SKM-1 treated with dmso at 0.1 percent for 144 hours (cell line): ENCODE measurements at regions not wholly inside any gene's neighbourhood (a gene's known extent, or its start where the extent isn't known, plus 50 kb on each side); places are given as distances from the start of the nearest gene placed in this dataset.

Experiments used
- DNase-seq: peaks from one replicate; lab custom pipeline; 2025; ENCODE audit not compliant: unreplicated experiment; lab: John Stamatoyannopoulos, UW

GRCh38 chr17:27390540-27390939 lies 65.7 kb upstream of the KSR1 start:
- DNase-seq, result no peak

- DNase-seq, result no peak
Observed at GRCh38 chr17:27391427-27391826, 64.8 kb upstream of the KSR1 start.

GRCh38 chr17:27396045-27396444 lies 60.2 kb upstream of the KSR1 start:
- no peak for DNase-seq

DNA sequence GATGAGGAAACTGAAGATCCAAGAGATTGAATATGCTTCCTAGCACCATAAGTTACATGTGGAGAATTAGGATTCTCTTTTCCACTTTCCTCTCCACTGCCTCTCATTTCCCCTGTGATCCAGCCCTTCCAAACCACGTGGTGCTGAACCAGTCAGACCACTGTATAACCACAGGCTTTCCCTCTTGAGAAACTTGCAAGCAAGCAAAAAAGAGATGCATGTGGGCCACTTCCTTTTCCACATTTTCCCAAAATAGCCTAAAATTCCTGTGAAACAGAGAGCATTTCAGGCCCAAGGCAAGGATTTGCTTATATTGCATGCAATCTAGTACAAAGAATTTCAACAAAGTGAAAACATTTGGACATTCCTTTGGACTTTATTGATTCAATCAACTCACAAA lies 59.3 kb upstream of the KSR1 start:
- no peak for DNase-seq

DNA sequence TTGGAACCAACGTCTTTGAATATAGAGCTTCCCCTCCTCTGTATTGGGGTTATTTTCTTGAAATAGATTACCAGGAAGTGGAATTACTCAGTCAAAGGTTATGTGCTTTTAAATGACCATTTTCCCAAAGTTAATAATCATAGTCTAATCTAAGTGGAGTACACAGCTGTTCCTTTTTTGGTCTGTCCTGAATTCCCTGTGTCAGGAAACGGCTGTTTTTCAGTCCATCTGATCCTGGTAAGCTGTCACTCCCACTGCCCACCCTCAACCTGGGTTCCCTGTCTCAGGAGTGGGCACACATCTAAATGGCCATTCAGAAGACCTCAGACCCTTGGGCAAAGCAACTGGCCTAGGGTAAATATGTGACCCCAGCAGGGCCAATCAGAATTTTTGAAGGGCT lies 57.6 kb upstream of the KSR1 start:
- no peak for DNase-seq

DNA sequence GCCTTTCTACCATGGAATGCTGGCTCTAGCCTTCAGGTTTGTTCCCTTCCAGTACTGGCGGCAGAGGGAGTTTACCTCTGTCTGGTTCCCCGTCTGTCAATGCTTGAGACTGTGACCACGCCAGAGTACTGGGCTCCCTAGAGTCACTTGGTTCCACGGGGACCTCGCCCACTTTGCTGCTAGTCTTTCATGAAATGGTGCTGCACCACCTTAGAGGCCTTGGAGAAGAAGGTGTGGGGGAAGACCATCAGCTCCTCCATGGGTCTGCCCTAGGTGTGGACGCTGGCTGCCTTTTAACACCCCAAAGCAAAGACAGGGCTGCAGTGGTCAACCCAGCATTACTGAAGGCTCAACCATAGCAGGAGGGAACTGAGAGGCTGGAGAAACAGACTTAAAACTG lies 55.3 kb upstream of the KSR1 start:
- DNase-seq, result no peak

DNA sequence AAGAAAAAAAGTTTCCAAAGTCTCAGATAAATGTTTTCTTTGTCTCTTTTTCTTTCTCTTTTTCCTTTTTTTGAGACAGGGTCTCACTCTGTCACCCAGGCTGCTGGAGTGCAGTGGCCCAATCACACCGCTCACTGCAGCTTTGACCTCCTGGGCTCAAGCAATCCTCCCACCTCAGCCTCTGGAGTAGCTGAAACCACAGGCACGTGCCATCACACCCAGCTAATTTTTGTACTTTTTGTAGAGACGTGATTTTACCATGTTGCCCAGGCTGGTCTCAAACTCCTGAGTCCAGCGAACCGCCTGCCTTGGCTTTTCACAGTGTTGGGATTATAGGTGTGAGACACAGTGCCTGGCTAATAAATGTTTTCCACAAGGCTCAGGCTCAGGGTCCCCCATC lies 53.3 kb upstream of the KSR1 start:
- DNase-seq, result no peak

GRCh38 chr17:27403480-27404005 lies 52.7 kb upstream of the KSR1 start:
- no peak for DNase-seq

DNA sequence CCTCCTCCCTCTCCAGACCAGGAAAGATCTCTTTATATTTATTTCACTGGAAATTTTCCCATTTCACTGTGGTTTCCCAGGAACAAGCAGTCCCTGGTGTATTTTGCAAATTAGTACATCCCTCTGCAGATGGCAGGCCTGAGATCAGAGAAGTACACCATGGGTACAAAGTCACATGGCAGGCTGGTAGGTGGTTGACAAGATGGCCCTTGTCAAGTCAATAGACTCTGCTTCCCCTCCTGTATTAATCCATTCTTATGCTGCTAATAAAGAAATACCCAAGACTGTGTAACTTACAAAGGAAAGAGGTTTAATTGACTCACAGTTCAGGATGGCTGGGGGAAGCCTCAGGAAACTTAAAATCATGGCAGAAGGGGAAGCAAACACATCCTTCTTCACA lies 51.6 kb upstream of the KSR1 start:
- DNase-seq, result no peak
